Endothelial cell of umbilical vein (primary cell): ENCODE measurements at regions not wholly inside any gene's neighbourhood (a gene's known extent, or its start where the extent isn't known, plus 50 kb on each side); places are given as distances from the start of the nearest gene placed in this dataset.

Experiments
- FOS ChIP-seq: IDR thresholded peaks from 2 replicates; pipeline ENCODE4 v1.6.1; 2011; ENCODE audit warnings: mild to moderate bottlenecking, low read length, moderate library complexity, borderline replicate concordance; ENCODE audit not compliant: insufficient read depth
- POLR2A ChIP-seq: IDR thresholded peaks from 2 replicates; pipeline ENCODE4 v1.6.1; 2012; ENCODE audit warnings: low read depth, mild to moderate bottlenecking, control low read depth, low read length
- POLR2AphosphoS5 ChIP-seq: IDR thresholded peaks from 2 replicates; pipeline ENCODE4 v1.6.1; 2012; ENCODE audit warnings: low read depth, mild to moderate bottlenecking, control low read depth, low read length, moderate library complexity; ENCODE audit not compliant: insufficient read depth
- TF ChIP-seq, protein P1 (sequence below), 2 donors: IDR thresholded peaks; 1 replicate in 1 of 2; 2 replicates in 1 of 2; pipeline ENCODE4 v1.5.1; 2011; ENCODE audit warnings: low read length in 2 of 2, mild to moderate bottlenecking in 2 of 2, moderate library complexity in 2 of 2, control low read depth in 1 of 2, inconsistent platforms in 1 of 2, low read depth in 1 of 2; ENCODE audit not compliant: insufficient read depth in 1 of 2; ENCODE audit errors: extremely low read depth in 1 of 2
- TF ChIP-seq, protein P2 (sequence below): IDR thresholded peaks from 2 replicates; pipeline ENCODE4 v1.6.1; 2011; ENCODE audit not compliant: insufficient read depth, insufficient read length

GRCh38 chr21:34223376-34223775, 140.4 kb upstream of the KCNE2 start:
- TF ChIP-seq POLR2A: no peak
- TF ChIP-seq, protein P1, sequence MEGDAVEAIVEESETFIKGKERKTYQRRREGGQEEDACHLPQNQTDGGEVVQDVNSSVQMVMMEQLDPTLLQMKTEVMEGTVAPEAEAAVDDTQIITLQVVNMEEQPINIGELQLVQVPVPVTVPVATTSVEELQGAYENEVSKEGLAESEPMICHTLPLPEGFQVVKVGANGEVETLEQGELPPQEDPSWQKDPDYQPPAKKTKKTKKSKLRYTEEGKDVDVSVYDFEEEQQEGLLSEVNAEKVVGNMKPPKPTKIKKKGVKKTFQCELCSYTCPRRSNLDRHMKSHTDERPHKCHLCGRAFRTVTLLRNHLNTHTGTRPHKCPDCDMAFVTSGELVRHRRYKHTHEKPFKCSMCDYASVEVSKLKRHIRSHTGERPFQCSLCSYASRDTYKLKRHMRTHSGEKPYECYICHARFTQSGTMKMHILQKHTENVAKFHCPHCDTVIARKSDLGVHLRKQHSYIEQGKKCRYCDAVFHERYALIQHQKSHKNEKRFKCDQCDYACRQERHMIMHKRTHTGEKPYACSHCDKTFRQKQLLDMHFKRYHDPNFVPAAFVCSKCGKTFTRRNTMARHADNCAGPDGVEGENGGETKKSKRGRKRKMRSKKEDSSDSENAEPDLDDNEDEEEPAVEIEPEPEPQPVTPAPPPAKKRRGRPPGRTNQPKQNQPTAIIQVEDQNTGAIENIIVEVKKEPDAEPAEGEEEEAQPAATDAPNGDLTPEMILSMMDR (IDR thresholded peaks at IDR 0.05; ENCODE audit: extremely low read depth in 1 of 2, insufficient read depth in 1 of 2, low read depth in 1 of 2, low read length in 2 of 2): no peak
- TF ChIP-seq POLR2AphosphoS5: no peak
- TF ChIP-seq, protein P2, sequence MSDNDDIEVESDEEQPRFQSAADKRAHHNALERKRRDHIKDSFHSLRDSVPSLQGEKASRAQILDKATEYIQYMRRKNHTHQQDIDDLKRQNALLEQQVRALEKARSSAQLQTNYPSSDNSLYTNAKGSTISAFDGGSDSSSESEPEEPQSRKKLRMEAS: no peak
- no peak for TF ChIP-seq FOS
